ENCODE measurements at regions not wholly inside any gene's neighbourhood (a gene's known extent, or its start where the extent isn't known, plus 50 kb on each side); places are given as distances from the start of the nearest gene placed in this dataset.

- H3K9me3 ChIP-seq (replicated peaks in 1 of 2; ENCODE audit: control insufficient read depth in 1 of 2, insufficient read depth in 1 of 2, low read length in 2 of 2) = peaks cover 15 to 64% of the 10 kb centered on the region in 2 donors
- Mint-ChIP-seq H3K27ac (no peak overlapping the region), H3K4me3 (no peak overlapping the region), H3K9me3 (peaks cover 30 to 63% (median 44%) of the 10 kb centered on the region in 7 donors), H3K4me1 (no peaks in the 10 kb centered on the region), H3K27me3 (ENCODE audit: low read depth in 3 of 3) (peaks cover 2 to 6% (median 5%) of the 10 kb centered on the region in 3 donors), H3K36me3 (no peaks in the 10 kb centered on the region)
- no peak overlapping the region for H2AFZ ChIP-seq (ENCODE audit: insufficient read depth, low read depth, low read length, poor library complexity, severe bottlenecking)
- H4K20me1 ChIP-seq (ENCODE audit: insufficient read depth, low read length) = no peaks in the 10 kb centered on the region
- no peak overlapping the region for H3K9ac ChIP-seq (ENCODE audit: insufficient read depth, low read length, poor library complexity, severe bottlenecking)
- no peaks in the 10 kb centered on the region for H3K4me1 ChIP-seq (ENCODE audit: control insufficient read depth in 1 of 2, insufficient read depth in 2 of 2, low read length in 2 of 2)
- H3K4me3 ChIP-seq (replicated peaks in 1 of 3; ENCODE audit: low read depth in 2 of 3, low read length in 3 of 3) = no peak overlapping the region
- intact Hi-C loops (cut with micrococcal nuclease) = no loop called here
- 98% methylated on average over 24 of the region's 26 CpGs for WGBS (ENCODE audit: insufficient coverage)
- no peaks in the 10 kb centered on the region for H3K36me3 ChIP-seq (replicated peaks in 1 of 2; ENCODE audit: control insufficient read depth in 1 of 2, insufficient read depth in 2 of 2, low read length in 2 of 2)
- no peaks in the 10 kb centered on the region for H3K79me2 ChIP-seq (ENCODE audit: insufficient read depth, low read length)
- H3K27me3 ChIP-seq (ENCODE audit: control insufficient read depth in 2 of 2, insufficient read depth in 2 of 2, low read length in 2 of 2) = no peaks in the 10 kb centered on the region
- no peak for DNase-seq
- no peak for TF ChIP-seq CTCF (IDR thresholded peaks at IDR 0.05)
- H3K27ac ChIP-seq (ENCODE audit: low read depth in 1 of 2, low read length in 2 of 2) = no peak overlapping the region
- no peak overlapping the region for H3K4me2 ChIP-seq (replicated peaks; ENCODE audit: extremely low read depth, low read length, poor library complexity, severe bottlenecking)
These were observed 101.5 kb downstream of the FOXL3 start for GRCh38 chr7:391411-391951.

DNA sequence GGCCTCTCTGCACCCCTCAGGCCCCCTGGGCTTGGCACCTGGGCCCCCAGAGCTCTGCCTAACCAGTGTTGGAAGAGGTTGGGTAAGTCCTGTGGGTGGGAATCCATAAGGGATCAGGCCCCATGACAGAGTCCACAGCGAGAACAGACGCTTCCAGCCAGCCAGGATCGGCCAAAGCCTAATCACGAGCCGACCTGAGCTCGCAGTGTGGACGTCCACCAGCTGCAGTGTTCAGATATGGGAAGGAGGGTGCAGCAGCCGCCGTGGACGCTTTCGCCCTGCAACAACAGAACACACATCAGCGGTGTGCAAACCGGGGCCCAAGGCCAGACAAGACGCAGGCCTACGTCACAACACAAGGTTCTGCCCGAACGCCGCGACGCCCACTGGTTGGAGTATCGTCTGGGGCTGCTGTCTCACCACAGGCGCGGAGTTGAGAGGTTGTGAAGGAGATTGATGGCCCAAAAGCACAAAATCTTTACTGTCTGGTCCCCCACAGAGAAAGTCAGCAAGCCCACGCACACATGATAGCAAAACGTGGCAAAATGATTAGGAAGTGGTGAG is 102.1 kb downstream of the FOXL3 start:
- Histone ChIP-seq H3K36me3 (replicated peaks in 1 of 2; ENCODE audit: control insufficient read depth in 1 of 2, insufficient read depth in 2 of 2, low read length in 2 of 2) (no peaks in the 10 kb centered on the region), H3K4me3 (replicated peaks in 1 of 3; ENCODE audit: low read depth in 2 of 3, low read length in 3 of 3) (no peak overlapping the region), H3K9ac (ENCODE audit: insufficient read depth, low read length, poor library complexity, severe bottlenecking) (no peak overlapping the region), H3K27ac (ENCODE audit: low read depth in 1 of 2, low read length in 2 of 2) (no peak overlapping the region), H4K20me1 (ENCODE audit: insufficient read depth, low read length) (no peaks in the 10 kb centered on the region), H2AFZ (ENCODE audit: insufficient read depth, low read depth, low read length, poor library complexity, severe bottlenecking) (no peak overlapping the region), H3K4me2 (replicated peaks; ENCODE audit: extremely low read depth, low read length, poor library complexity, severe bottlenecking) (no peak overlapping the region), H3K27me3 (ENCODE audit: control insufficient read depth in 2 of 2, insufficient read depth in 2 of 2, low read length in 2 of 2) (no peaks in the 10 kb centered on the region), H3K9me3 (replicated peaks in 1 of 2; ENCODE audit: control insufficient read depth in 1 of 2, insufficient read depth in 1 of 2, low read length in 2 of 2) (peaks cover 21 to 64% of the 10 kb centered on the region in 2 donors), H3K79me2 (ENCODE audit: insufficient read depth, low read length) (no peaks in the 10 kb centered on the region), H3K4me1 (ENCODE audit: control insufficient read depth in 1 of 2, insufficient read depth in 2 of 2, low read length in 2 of 2) (no peaks in the 10 kb centered on the region)
- Mint-ChIP-seq H3K4me3 (no peak overlapping the region), H3K9me3 (peaks cover 34 to 65% (median 45%) of the 10 kb centered on the region in 7 donors), H3K27ac (peak overlapping the region in 1 of 7 donors; percentile 55), H3K27me3 (ENCODE audit: low read depth in 3 of 3) (peaks cover 2 to 5% (median 3%) of the 10 kb centered on the region in 3 donors), H3K4me1 (no peaks in the 10 kb centered on the region), H3K36me3 (no peaks in the 10 kb centered on the region)
- no peak for TF ChIP-seq CTCF (IDR thresholded peaks at IDR 0.05)
- intact Hi-C loops (cut with micrococcal nuclease) = no loop called here
- DNase-seq = no peak
- 99% methylated on average over 20 of the region's 25 CpGs for WGBS (ENCODE audit: insufficient coverage)

Data from CD14-positive monocyte (primary cell).